ENCODE measurements at regions not wholly inside any gene's neighbourhood (a gene's known extent, or its start where the extent isn't known, plus 50 kb on each side); places are given as distances from the start of the nearest gene placed in this dataset.
"Not testable (repeated sequence)": the region's sequence is repeated elsewhere in the genome, so short reads cannot be mapped to it uniquely, and the experiment has no call there.

DNA sequence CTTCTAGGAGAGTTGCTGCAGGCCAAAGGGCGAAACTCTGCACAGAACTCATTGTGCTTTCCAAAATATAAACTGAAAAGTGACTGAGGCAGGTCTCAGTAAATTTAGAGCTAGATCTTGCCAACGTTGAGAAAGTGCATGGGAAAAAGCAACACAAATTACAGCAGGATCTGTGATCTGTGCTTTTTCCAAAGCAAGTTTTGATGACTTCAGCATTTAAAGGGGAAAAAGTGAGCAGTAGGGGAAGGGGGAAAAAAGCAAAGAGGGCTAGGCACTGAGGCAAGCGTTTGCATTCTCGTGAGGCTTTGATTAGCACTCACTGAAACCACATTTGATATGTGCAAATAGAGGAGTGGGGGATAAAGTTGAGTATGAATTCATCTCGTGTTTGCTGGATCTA, 351.5 kb upstream of the NPAP1 start:
- DNase-seq: not testable (repeated sequence)

DNA sequence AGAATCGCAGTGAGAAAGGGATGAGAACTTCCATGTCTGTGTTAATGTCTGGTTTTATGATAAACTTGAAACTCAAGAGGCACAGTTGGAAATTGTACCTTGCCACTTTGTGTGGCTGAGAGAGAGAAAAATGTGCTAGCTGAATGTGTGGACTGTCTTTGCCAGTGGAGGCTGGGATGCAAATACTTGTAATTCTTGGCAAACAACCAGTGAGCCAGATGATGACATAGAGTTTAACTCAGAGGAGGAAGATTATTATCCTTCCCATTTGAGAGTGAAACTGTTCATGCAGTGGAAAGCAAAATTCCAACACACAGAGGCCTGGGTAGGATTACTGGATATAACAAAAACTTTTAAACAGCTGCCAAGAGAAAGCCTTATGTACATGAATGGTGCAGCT, 349.1 kb upstream of the NPAP1 start:
- DNase-seq: not testable (repeated sequence)

DNA sequence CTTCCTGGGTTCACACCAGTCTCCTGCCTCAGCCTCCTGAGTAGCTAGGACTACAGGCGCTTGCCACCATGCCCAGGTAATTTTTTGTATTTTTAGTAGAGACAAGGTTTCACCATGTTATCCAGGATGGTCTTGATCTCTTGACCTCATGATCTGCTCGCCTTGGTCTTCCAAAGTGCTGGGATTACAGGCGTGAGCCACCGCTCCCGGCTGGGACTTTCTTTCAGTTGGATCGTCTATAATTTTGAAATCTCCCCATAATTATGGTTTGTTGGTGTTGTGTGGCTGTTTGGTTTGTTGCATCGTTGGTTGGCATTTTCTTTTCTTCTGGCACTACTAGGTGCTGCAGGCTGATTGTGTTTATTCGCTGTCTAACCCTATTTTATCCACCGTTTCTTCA, 343.6 kb upstream of the NPAP1 start:
- not testable (repeated sequence) for DNase-seq

DNA sequence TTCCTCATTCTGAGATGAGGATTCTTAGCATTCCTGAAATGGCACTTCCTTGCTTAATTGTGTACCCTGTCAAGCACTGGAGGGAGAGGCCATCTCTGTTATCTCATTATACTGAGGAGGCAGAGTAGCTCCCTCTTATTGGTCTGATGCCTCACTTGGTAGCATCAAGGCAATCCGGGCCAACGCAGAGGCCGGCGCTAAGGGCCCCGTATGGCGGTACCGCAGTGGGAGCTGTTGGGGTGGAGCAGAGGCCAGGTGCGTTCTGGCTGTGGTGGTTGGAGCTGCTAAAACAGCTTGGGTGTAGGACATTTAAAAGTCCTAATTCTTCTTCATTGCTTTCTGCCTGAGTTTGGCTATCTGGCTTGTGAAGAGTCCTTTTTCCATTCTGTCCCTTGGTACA, 333.7 kb upstream of the NPAP1 start:
- not testable (repeated sequence) for DNase-seq

DNA sequence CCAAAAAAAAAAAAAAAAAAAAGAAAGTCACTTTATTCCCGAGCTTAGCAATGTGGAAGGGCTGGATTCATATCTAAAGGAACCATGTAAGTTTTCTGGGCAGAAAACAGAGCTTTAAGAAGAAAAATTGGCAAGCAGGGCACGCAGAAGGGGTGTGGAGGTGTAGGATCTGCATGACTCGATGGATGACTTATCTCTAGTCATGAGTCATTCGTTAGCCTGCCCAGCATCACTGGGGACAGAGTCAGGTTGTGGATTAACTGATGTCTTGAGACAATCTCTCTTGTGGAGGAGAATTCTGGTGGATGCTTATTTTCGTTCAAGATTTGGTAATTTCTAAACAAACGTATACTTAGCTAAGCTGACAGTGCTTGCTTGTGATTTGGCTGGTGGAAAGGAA, 322.8 kb upstream of the NPAP1 start:
- not testable (repeated sequence) for DNase-seq

DNA sequence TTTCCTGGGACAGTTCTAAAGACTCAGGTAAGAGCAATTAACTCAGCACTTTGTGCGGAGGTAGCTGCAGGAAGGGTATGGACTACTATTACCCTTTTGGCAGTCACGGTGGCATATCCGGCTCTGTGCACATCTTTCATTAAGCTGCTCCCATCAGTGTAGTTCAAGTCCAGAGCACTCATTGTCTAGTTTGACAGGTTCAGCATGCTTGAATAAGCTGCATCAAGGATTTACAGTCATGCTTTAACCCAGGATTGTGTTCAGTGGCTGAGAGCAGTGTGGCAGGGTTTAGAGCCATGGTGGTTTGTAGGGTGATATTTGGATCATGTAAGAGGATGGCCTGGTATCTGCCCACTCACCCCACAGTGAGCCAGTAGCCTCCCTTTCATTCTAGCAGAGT, 294.5 kb upstream of the NPAP1 start:
- DNase-seq: not testable (repeated sequence)

DNA sequence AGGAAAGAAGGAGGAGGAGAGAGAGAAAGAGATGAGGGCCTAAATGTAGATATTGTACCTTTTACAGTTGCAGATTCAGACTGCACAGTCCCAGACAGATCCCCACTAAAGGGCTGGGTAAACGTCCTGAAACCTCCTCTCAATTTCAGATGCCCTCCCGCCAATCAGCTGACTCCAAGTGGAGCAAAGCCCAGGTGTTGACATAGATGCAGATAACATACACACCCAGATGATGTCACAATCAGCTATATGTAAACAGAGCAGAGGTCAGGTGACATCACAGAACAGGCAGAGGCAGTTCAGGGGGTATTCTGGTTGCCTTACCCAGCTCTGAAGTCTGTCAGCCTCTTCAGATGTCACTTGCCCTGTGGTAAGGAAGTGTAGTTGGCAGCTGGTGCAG, 290.3 kb upstream of the NPAP1 start:
- DNase-seq: not testable (repeated sequence)

DNA sequence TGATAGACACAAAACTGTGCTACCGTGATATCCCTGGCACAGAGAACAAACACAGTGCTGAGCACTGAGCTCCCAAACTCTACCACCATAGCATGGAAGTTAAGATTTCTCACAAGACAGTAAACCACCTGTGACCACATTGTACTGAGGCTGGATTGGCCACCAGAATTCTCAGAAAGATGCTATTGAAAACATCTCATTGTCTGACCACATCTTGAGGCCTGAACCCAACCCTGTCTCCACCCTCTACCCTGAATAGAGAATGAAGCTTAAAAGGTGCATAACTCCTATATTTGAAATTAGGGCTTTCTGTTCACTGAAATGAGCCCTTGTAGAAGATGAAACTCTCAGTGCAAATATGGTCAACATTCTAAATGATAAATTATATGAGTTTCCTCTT, 281.3 kb upstream of the NPAP1 start:
- no peak for DNase-seq

DNA sequence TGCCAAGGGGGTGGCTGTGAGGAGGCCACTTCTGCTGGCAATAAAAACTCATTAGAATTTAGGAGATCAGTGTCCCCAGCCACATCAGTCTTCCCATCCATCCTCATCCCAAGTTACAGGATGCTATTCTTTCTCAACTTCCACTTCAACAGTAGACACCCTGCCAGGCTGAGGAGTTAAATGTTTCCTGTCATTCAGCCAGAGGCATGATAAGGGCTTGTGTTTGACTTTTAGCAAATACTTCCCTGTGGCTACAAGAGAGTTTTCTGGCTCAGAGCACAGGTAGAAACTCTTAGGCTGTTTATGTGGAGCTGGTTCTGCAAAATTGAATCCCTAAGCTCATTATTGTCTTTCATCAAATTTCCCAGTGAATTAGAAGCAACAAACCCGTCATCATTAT, 262.9 kb upstream of the NPAP1 start:
- DNase-seq: not testable (repeated sequence)

DNA sequence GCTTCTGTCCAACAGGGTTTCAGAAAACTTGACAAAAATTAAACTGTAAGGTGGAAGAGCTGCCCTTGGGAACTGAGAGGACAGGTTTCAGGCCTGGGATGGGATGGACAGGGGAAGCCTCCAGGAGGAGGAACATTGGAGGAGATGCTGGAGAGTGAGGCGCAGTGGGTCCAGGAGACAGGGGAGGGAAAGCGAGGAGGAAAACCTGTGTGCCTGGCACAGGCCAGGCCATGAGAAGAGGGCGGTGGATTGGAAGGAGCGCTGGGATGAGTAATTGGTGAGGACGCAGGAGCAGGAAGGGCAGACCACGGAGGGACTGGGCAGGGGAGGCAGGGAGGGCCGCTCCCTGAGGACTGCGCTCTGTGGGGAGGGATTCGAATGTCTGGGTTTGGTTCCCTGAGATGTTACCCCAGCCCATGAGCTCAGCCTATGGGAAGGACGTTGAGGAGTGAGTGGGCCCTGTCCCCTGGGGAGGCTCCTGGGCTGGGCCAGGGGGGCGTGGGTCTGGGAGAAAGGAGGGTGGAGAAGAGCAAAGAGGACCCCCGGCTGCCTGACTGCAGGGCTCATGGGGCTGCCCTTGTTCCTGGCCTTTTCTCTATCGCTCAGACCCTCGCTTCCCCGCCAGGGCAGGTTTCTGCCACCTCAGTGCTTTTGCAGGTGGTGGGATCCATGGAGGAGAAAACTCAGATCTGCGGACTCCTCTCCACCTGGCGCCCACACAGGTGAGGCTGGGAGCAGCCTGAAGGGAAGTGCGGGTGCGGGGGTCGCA, 249.1 kb upstream of the NPAP1 start:
- DNase-seq: not testable (repeated sequence)

DNA sequence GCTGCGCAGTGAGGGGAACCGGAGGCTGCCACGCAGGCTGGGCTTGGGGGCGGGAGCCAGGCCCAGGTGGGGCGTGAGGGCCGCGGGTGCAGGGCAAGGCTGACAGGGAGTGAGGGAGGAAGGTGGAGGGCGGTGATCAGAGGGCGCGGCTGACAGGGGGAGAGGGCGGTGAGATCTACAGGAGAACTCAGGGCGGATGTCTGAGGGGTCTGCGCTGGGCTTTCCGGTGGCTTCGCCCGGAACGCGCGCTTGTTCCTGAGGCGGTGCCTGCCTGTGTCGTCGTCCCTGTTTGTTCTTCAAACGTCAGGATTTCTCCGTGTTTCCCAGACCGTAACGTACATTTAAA, 248.5 kb upstream of the NPAP1 start:
- not testable (repeated sequence) for DNase-seq

DNA sequence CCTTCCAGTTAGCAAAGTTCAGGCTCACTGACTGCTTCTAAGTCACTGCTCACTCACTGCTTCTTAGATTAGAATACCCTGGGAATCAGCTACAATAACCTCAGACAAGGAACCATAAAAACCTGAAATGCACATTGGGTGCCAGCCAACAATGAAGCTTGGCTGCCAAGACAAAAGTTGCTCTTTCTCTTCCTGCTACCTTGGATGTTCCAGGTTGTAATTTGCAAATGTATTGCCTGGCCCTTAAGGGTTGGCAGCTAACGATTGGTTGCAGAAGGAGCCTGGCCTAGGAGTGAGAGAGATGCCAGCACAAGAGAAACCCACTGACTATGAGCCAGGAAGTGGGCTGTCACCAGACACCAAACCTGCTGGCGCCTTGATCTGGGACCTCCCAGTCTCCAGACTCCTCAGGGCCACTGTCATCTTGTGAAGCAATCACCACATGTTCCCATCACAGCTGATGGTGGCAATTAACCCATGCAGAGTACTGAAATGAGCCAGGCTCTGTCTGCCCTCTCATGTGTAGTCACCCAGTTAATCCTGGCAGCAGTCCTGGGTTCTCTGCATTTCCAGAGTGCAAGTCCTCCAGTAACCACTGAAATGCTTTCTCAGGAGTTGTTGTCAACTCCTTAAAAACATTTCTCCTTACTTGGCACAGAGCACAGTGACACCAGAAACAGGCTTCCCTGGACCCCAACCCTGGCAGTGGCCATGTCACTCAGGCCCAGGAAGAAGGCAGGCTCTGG, 240.3 kb upstream of the NPAP1 start:
- not testable (repeated sequence) for DNase-seq

DNA sequence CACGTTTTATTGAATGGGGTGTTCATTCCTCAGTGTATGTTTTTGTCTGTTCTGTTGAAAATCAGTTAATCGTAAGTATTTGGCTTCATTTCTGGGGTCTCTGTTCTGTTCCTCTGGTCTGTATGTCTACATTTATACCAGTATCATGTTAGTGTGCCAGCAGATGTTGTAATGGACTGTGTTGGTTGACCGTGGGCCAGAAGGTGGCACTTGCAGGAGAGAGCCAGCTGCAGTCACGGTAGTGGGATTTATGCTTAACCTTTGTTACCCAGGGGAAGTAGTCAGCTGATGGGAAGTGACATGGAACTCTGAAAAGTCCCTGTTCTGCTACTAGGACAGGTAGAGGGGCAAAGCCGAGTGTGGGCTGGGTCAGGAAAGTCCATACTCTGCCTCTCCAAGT, 238.3 kb upstream of the NPAP1 start:
- not testable (repeated sequence) for DNase-seq

DNA sequence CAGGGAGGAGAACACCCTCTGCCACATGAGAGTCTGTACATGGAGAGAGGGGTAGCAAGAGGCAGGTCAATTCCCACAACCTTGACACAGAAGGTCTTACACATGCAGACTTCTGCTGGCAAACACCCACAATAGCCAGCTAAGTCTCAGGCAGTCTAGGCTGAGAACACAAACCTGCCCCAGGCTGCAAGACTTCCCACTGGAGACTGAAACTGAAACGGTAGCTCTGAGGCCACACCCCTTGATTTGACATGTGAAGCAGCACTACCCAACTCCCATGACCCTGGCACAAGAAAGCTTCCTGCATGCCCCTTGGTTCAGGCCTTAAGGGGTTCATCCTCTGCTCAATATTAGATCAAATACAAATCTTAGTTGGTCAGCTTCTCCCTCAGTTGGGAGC, 237.8 kb upstream of the NPAP1 start:
- not testable (repeated sequence) for DNase-seq

DNA sequence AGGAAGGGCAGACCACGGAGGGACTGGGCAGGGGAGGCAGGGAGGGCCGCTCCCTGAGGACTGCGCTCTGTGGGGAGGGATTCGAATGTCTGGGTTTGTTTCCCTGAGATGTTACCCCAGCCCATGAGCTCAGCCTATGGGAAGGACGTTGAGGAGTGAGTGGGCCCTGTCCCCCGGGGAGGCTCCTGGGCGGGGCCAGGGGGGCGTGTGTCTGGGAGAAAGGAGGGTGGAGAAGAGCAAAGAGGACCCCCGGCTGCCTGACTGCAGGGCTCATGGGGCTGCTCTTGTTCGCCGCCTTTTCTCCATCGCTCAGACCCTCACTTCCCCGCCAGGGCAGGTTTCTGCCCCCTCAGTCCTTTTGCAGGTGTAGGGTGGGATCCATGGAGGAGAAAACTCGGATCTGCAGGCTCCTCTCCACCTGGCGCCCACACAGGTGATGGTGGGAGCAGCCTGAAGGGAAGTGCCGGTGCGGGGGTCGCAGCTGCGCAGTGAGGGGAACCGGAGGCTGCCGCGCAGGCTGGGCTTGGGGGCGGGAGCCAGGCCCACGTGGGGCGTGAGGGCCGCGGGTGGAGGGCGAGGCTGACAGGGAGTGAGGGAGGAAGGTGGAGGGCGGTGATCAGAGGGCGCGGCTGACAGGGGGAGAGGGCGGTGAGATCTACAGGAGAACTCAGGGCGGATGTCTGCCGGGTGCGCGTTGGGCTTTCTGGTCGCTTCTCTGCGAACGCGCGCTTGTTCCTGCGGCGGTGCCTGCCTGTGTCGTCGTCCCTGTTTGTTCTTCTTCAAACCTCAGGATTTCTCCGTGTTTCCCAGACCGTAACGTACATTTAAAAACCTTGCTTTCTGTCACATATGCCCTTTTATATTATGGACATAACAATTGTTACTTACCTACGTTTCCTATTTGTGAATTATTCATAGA, 198.2 kb upstream of the NPAP1 start:
- DNase-seq: not testable (repeated sequence)

DNA sequence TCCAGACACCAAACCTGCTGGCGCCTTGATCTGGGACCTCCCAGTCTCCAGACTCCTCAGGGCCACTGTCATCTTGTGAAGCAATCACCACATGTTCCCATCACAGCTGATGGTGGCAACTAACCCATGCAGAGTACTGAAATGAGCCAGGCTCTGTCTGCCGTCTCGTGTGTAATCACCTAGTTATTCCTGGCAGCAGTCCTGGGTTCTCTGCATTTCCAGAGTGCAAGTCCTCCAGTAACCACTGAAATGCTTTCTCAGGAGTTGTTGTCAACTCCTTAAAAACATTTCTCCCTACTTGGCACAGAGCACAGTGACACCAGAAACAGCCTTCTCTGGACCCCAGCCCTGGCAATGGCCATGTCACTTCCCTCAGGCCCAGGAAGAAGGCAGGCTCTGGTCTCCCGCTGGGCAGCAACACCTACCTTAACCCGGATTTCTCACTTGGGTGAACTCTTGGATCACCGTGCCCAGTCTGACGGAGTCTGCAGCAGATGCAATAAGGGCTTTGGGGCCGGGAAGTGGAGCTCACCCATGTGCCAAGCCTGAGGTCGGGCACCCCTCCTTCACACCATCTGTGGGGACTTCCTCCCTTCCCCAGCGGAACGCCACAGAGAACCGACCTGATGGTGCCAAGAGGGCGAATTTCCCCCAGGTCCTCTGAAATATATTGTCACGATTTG, 189.5 kb upstream of the NPAP1 start:
- DNase-seq: not testable (repeated sequence)

DNA sequence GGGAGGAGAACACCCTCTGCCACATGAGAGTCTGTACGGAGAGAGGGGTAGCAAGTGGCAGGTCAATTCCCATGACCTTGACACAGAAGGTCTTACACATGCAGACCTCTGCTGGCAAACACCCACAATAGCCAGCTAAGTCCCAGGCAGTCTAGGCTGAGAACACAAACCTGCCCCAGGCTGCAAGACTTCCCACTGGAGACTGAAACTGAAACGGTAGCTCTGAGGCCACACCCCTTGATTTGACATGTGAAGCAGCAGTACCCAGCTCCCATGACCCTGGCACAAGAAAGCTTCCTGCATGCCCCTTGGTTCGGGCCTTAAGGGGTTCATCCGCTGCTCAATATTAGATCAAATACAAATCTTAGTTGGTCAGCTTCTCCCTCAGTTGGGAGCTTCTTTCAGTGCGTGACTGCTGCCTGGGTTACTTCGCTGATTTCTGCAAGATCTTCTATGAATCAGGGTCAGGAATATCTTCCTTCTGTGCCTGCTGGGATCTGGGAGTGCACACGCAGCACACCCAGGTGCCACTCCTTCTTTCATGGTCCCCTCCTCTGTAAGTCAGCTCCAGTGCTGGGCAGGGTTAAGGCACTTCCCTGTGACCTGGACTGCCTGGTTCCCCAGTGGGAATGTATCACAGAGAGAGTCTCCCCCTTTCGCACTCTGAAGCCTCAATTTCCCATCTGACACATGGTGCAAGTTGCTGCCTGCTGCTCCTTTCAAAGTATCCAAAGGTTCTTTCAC, 187.2 kb upstream of the NPAP1 start:
- DNase-seq: not testable (repeated sequence)

DNA sequence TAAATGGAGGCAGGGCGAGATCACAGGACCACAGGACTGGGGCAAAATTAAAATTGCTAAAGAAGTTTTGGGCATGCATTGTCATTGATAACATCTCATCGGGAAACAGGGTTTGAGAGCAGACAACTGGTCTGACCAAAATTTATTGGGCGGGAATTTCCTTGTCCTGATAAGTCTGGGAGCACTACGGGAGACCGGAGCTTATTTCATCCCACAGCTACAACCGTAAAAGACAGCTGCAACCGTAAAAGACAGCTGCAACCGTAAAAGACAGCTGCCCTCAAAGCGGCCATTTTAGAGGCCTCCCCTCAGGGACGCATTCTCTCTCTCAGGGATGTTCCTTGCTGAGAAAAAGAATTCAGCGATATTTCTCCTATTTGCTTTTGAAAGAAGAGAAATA, 170.4 kb upstream of the NPAP1 start:
- not testable (repeated sequence) for DNase-seq

DNA sequence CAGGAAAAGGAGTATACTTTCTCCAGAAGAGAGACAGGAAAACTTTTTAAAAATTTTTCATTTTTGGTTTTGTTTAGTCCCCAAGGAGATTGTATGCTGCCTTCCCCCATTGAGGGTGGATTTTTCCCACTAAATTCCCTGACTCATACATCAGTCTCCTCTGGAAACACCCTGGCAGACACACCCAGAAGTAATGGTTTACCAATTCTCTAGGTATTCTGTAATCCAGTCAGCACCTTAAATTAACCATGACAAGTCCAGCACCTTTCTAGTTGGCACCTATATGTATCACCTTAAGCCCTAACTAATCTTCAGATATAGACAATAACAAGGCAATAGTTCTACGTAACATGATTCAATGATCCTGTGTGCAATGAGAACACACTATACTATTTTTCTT, 165.9 kb upstream of the NPAP1 start:
- not testable (repeated sequence) for DNase-seq

DNA sequence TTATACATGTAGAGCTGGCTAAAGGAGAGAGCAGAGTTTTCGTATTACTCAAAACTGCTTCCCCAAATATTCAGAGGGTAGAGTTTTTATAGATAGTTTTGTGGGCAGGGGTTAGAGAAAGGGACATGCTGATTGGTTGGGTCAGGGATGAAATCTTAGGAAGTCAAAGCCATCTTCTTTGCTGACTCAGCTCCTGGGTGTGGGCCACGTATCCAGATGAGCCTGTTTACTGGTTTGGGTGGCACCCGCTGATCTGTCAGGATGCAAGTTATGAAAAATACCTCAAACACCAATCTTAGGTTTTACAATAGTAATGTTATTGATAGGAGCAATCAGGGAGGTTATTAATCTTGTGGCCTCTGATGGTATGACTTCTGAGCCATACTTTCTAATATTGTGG, 164.0 kb upstream of the NPAP1 start:
- DNase-seq: not testable (repeated sequence)

DNA sequence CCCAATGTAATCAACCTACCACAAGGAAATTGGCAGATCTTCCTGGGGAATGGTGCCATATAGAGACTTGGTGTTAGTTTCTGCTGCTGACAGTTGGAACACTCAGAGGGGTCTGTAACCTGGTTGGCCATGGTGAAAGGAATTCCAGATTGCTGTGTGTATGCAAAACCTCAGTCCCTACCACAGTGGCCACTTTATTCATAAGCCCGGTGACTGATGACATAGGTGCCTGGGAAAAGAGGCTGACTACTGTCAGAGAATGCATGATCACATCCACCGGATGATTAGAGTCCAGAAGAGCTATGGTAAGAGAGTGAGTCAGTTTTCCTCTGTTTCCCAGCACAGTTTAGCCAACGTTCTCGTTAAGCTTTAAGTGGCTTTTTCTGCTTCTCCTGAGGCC, 156.8 kb upstream of the NPAP1 start:
- not testable (repeated sequence) for DNase-seq

DNA sequence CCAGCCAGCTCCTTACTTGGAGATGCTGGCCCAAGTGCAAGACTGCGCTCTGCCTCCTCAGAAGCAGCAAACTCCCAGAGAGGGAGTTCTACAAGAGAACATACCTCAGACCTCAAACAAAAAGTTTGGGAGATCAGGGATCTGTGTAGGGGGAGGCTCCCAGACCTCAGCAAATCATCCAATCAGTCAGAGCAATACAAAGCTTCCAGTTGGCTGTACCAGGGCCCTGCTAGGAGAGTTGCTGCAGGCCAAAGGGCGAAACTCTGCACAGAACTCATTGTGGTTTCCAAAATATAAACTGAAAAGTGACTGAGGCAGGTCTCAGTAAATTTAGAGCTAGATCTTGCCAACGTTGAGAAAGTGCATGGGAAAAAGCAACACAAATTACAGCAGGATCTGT, 144.3 kb upstream of the NPAP1 start:
- DNase-seq: not testable (repeated sequence)
